ENCODE measurements at regions not wholly inside any gene's neighbourhood (a gene's known extent, or its start where the extent isn't known, plus 50 kb on each side); places are given as distances from the start of the nearest gene placed in this dataset.

DNA sequence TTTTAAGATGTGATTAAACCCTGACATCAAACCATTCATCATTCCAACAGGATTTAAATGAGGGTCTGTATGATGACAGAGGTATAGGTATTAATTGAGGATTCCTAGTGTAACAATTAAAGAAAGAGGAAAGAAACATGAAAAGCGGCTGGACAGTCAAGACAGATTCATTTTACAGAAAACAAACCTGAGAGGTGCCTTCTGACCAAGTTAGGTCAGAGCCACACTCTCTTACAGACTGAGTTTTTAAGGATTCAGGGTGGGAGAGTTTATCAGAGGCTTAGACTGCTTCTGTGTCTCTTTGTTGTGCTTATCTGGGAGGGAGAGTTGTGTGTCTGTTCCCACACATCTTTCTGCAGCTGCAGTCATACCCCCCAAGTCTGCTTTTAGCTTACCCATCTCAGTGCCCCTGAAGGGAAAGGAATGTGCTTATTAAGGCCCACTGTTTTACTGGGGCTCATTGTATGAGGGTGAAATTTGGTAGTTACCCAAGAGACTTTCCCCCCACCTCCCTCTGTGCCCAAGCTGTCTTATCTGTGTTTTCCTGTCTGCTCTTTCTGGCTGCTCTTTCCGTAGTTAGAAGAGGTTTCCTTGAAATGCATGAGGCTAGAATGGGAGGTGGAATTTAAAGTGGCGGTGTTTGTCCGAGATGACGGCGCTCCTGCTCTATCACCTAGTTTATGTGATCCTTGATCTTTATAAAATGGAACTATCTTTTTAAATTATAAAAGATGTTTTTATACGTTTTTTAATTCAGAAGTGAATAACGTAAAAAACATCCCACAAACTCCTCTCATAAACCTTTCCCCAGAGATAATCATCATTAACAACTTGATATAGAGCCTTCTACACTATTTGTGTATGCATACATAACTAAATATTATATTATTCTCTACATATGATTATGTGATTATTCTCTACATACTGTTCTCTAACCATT is 96.0 kb upstream of the TNFSF4 start (continued):
- TF ChIP-seq, protein P1, sequence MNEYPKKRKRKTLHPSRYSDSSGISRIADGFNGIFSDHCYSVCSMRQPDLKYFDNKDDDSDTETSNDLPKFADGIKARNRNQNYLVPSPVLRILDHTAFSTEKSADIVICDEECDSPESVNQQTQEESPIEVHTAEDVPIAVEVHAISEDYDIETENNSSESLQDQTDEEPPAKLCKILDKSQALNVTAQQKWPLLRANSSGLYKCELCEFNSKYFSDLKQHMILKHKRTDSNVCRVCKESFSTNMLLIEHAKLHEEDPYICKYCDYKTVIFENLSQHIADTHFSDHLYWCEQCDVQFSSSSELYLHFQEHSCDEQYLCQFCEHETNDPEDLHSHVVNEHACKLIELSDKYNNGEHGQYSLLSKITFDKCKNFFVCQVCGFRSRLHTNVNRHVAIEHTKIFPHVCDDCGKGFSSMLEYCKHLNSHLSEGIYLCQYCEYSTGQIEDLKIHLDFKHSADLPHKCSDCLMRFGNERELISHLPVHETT (CRISPR knock-in tag; conservative IDR thresholded peaks at IDR 0.05 in 1 of 2, IDR thresholded peaks at IDR 0.05 in 1 of 2) = no peak
- TF ChIP-seq, protein P2, sequence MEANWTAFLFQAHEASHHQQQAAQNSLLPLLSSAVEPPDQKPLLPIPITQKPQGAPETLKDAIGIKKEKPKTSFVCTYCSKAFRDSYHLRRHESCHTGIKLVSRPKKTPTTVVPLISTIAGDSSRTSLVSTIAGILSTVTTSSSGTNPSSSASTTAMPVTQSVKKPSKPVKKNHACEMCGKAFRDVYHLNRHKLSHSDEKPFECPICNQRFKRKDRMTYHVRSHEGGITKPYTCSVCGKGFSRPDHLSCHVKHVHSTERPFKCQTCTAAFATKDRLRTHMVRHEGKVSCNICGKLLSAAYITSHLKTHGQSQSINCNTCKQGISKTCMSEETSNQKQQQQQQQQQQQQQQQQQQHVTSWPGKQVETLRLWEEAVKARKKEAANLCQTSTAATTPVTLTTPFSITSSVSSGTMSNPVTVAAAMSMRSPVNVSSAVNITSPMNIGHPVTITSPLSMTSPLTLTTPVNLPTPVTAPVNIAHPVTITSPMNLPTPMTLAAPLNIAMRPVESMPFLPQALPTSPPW (CRISPR knock-in tag; IDR thresholded peaks at IDR 0.05) = peak; percentile 86
- TF ChIP-seq ZNF3 (CRISPR knock-in tag; IDR thresholded peaks at IDR 0.05) (no peak), ARHGAP35 (IDR thresholded peaks at IDR 0.05; ENCODE audit: partially characterized antibody) (no peak), HDGF (IDR thresholded peaks at IDR 0.05) (0 out of 2 replicates have a peak, but pooled peaks have one; percentile 40), YY1 (IDR thresholded peaks at IDR 0.05; ENCODE audit: borderline replicate concordance in 1 of 3, control insufficient read depth in 1 of 3, extremely low read depth in 1 of 3, insufficient read depth in 3 of 3, insufficient read length in 1 of 3, insufficient replicate concordance in 2 of 3, low read depth in 1 of 3, low read length in 2 of 3) (no peak), NR2F6 (CRISPR knock-in tag; IDR thresholded peaks at IDR 0.05) (no peak), BMI1 (IDR thresholded peaks at IDR 0.05; ENCODE audit: low read length) (no peak), ETV1 (tag; conservative IDR thresholded peaks at IDR 0.05; ENCODE audit: low read depth) (0 out of 2 replicates have a peak, but pooled peaks have one; percentile 23), CBFA2T3 (IDR thresholded peaks at IDR 0.05) (peak; percentile 83), HLTF (IDR thresholded peaks at IDR 0.05) (peak; percentile 74; the same call in 1 of the 2 replicates), SOX6 (IDR thresholded peaks at IDR 0.05) (peak; percentile 87)
- TF ChIP-seq, protein P3, sequence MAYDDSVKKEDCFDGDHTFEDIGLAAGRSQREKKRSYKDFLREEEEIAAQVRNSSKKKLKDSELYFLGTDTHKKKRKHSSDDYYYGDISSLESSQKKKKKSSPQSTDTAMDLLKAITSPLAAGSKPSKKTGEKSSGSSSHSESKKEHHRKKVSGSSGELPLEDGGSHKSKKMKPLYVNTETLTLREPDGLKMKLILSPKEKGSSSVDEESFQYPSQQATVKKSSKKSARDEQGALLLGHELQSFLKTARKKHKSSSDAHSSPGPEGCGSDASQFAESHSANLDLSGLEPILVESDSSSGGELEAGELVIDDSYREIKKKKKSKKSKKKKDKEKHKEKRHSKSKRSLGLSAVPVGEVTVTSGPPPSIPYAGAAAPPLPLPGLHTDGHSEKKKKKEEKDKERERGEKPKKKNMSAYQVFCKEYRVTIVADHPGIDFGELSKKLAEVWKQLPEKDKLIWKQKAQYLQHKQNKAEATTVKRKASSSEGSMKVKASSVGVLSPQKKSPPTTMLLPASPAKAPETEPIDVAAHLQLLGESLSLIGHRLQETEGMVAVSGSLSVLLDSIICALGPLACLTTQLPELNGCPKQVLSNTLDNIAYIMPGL (CRISPR knock-in tag; IDR thresholded peaks at IDR 0.05) = no peak
- TF ChIP-seq, protein P4, sequence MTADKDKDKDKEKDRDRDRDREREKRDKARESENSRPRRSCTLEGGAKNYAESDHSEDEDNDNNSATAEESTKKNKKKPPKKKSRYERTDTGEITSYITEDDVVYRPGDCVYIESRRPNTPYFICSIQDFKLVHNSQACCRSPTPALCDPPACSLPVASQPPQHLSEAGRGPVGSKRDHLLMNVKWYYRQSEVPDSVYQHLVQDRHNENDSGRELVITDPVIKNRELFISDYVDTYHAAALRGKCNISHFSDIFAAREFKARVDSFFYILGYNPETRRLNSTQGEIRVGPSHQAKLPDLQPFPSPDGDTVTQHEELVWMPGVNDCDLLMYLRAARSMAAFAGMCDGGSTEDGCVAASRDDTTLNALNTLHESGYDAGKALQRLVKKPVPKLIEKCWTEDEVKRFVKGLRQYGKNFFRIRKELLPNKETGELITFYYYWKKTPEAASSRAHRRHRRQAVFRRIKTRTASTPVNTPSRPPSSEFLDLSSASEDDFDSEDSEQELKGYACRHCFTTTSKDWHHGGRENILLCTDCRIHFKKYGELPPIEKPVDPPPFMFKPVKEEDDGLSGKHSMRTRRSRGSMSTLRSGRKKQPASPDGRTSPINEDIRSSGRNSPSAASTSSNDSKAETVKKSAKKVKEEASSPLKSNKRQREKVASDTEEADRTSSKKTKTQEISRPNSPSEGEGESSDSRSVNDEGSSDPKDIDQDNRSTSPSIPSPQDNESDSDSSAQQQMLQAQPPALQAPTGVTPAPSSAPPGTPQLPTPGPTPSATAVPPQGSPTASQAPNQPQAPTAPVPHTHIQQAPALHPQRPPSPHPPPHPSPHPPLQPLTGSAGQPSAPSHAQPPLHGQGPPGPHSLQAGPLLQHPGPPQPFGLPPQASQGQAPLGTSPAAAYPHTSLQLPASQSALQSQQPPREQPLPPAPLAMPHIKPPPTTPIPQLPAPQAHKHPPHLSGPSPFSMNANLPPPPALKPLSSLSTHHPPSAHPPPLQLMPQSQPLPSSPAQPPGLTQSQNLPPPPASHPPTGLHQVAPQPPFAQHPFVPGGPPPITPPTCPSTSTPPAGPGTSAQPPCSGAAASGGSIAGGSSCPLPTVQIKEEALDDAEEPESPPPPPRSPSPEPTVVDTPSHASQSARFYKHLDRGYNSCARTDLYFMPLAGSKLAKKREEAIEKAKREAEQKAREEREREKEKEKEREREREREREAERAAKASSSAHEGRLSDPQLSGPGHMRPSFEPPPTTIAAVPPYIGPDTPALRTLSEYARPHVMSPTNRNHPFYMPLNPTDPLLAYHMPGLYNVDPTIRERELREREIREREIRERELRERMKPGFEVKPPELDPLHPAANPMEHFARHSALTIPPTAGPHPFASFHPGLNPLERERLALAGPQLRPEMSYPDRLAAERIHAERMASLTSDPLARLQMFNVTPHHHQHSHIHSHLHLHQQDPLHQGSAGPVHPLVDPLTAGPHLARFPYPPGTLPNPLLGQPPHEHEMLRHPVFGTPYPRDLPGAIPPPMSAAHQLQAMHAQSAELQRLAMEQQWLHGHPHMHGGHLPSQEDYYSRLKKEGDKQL (CRISPR knock-in tag; IDR thresholded peaks at IDR 0.05; ENCODE audit: borderline replicate concordance) = no peak
- TF ChIP-seq, protein P5, sequence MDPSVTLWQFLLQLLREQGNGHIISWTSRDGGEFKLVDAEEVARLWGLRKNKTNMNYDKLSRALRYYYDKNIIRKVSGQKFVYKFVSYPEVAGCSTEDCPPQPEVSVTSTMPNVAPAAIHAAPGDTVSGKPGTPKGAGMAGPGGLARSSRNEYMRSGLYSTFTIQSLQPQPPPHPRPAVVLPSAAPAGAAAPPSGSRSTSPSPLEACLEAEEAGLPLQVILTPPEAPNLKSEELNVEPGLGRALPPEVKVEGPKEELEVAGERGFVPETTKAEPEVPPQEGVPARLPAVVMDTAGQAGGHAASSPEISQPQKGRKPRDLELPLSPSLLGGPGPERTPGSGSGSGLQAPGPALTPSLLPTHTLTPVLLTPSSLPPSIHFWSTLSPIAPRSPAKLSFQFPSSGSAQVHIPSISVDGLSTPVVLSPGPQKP (CRISPR knock-in tag; IDR thresholded peaks at IDR 0.05) = no peak
